Right atrium auricular region (tissue), 2 donors: ENCODE measurements at regions not wholly inside any gene's neighbourhood (a gene's known extent, or its start where the extent isn't known, plus 50 kb on each side); places are given as distances from the start of the nearest gene placed in this dataset.

ENCODE experiments used
- DNase-seq: peaks from one replicate; pipeline ENCODE4 v3.0.0-alpha.2; 2019; ENCODE audit warnings: low spot score
- H3K27ac ChIP-seq, 2 donors: fragments of 200-600 bp; sonication (generic); 1 replicate in 1 of 2; 2 replicates in 1 of 2; pipeline ENCODE4 v1.5.1; 2016 to 2019
- H3K27me3 ChIP-seq, 2 donors: fragments of 200-600 bp; sonication (generic); one replicate each; pipeline versions ENCODE4 v1.5.1 to v1.6.0; 2017 to 2019
- H3K36me3 ChIP-seq: fragments of 200-600 bp; sonication (generic); one replicate; pipeline ENCODE4 v1.5.1; 2016
- H3K4me1 ChIP-seq, 2 donors: fragments of 200-600 bp; sonication (generic); one replicate each; pipeline versions ENCODE4 v1.5.1 to v1.6.0; 2017 to 2019
- H3K4me3 ChIP-seq, 2 donors: fragments of 200-600 bp; sonication (generic); 1 replicate in 1 of 2; 2 replicates in 1 of 2; pipeline ENCODE4 v1.5.1; 2017 to 2019; ENCODE audit warnings: mild to moderate bottlenecking in 1 of 2, moderate library complexity in 1 of 2
- H3K9me3 ChIP-seq, 2 donors: fragments of 200-600 bp; sonication (generic); one replicate each; pipeline ENCODE4 v1.5.1; 2019
- TF ChIP-seq, protein P1 (sequence below), 2 donors: fragments of 200-600 bp; sonication (generic); IDR thresholded peaks; one replicate each; pipeline ENCODE4 v1.5.1; 2019; ENCODE audit warnings: antibody characterized with exemption in 2 of 2

DNA sequence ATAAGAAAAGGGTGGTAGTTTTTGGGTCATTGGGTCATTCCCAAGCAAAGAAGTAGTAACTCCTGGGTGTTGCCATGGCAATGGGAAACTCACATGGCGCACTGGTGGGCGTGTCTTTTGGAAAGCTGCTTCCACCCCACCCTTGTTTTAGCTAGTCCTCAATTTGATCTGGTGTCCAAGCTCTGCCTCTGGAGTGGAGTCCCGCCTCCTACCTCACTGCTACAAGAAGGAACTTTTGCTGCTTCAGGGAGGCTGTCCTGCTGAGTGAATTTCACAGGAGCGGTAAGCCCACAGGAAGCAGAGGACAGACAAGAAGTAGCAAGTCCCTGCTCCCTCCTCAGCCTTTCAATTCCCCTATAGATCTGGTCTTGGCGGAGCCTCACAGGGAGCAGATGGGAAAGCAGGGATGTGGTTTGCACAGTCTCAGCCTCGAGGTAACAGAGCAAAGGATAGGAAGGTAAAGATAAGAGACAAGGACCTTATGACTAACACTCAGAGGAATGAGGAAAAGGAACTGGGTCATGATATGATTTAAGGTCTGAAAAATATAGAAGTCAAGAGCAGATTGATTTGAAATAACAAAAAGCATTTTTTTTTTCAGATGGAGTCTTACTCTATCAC is 700.3 kb downstream of the TNS3 start:
- TF ChIP-seq, protein P1, sequence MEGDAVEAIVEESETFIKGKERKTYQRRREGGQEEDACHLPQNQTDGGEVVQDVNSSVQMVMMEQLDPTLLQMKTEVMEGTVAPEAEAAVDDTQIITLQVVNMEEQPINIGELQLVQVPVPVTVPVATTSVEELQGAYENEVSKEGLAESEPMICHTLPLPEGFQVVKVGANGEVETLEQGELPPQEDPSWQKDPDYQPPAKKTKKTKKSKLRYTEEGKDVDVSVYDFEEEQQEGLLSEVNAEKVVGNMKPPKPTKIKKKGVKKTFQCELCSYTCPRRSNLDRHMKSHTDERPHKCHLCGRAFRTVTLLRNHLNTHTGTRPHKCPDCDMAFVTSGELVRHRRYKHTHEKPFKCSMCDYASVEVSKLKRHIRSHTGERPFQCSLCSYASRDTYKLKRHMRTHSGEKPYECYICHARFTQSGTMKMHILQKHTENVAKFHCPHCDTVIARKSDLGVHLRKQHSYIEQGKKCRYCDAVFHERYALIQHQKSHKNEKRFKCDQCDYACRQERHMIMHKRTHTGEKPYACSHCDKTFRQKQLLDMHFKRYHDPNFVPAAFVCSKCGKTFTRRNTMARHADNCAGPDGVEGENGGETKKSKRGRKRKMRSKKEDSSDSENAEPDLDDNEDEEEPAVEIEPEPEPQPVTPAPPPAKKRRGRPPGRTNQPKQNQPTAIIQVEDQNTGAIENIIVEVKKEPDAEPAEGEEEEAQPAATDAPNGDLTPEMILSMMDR (IDR thresholded peaks at IDR 0.05), result no peak
- no peaks in the 10 kb centered on the region for H3K9me3 ChIP-seq
- DNase-seq, result no peak
- no peaks in the 10 kb centered on the region for H3K36me3 ChIP-seq
- H3K27ac ChIP-seq, result no peak overlapping the region
- no peaks in the 10 kb centered on the region for H3K27me3 ChIP-seq
- H3K4me3 ChIP-seq, result no peak overlapping the region
- no peaks in the 10 kb centered on the region for H3K4me1 ChIP-seq

DNA sequence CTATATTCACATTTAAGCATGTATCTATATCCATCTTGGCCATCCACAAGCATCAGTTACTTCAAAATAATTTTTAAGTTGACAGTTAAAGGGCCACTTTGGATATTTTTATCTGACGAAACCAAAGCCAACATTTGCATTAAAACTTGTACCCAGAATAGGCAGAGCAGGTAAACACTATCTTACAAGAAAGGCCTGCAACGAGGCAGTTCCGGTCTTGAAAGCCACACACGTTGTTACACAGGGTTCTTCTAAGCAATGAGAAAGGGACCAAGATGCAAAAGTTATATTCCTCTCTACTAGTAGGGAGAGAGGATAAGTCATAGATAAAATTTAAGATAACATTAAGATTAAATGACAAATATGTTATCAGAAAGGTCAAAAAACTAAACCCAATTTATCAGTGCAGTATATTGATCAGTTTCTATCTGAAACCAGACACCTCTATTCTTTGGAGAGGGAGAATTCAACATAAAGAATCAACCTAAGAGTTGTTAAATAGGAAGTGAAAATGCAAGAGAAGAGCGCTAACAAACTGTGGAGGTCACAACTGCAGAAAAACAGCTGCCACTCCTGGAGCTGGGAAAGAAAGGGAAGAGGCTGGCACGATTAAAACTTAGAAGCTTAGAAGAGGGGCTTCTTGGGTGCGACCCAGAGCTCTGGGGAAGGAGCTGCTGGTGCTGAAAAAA is 701.3 kb downstream of the TNS3 start:
- DNase-seq, result no peak

DNA sequence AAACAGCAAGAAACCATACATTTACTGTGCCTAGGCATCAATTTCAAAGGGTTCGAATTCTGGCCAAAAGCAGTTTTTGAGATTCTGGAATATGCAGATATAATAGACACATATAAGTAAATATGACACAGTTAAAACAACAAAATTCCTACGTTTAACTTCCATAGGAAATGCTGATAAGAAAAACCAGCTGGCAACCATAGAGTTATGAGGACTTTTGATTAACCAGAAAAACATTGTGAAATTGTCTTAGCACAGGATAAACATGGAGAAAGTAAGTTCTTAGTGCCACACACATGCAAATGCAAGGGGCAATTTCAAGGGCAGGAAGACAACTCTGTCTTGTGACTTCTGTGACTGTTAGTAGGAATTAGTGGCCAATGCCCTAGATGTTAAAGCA is 702.1 kb downstream of the TNS3 start:
- Histone ChIP-seq H3K4me3 (no peak overlapping the region), H3K27ac (no peak overlapping the region), H3K9me3 (no peaks in the 10 kb centered on the region), H3K36me3 (no peaks in the 10 kb centered on the region), H3K27me3 (no peaks in the 10 kb centered on the region), H3K4me1 (no peaks in the 10 kb centered on the region)
- TF ChIP-seq, protein P1 (IDR thresholded peaks at IDR 0.05), result no peak
- DNase-seq, result no peak

More for the DNA sequence above, 701.3 kb downstream of the TNS3 start:
- Histone ChIP-seq H3K27ac (no peak overlapping the region), H3K4me3 (no peak overlapping the region), H3K9me3 (no peaks in the 10 kb centered on the region), H3K27me3 (no peaks in the 10 kb centered on the region), H3K4me1 (no peaks in the 10 kb centered on the region), H3K36me3 (no peaks in the 10 kb centered on the region)
- TF ChIP-seq, protein P1 (IDR thresholded peaks at IDR 0.05), result no peak

DNA sequence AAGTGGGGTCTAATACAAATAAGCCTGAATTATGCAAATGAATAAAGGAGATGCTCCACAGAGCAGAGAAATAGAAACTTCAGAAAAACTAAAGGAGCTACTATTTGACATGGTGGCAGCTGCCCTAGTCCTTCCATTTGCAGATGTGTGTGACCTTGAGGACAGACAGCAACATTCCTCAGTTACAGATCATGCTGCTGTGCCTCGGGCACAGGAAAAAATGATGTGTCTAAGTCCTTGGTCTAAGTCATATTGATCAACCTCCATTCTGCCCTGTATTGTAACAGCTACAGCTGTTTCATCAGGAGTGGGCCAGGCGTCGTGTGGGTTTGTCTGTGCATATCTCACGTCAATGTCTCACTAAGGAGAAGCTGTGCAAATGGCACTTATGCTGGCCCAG is 710.4 kb downstream of the TNS3 start:
- Histone ChIP-seq H3K4me1 (no peaks in the 10 kb centered on the region), H3K27me3 (no peaks in the 10 kb centered on the region), H3K4me3 (no peak overlapping the region), H3K36me3 (no peaks in the 10 kb centered on the region), H3K9me3 (no peaks in the 10 kb centered on the region), H3K27ac (no peak overlapping the region)
- TF ChIP-seq, protein P1 (IDR thresholded peaks at IDR 0.05), result no peak
- no peak for DNase-seq

DNA sequence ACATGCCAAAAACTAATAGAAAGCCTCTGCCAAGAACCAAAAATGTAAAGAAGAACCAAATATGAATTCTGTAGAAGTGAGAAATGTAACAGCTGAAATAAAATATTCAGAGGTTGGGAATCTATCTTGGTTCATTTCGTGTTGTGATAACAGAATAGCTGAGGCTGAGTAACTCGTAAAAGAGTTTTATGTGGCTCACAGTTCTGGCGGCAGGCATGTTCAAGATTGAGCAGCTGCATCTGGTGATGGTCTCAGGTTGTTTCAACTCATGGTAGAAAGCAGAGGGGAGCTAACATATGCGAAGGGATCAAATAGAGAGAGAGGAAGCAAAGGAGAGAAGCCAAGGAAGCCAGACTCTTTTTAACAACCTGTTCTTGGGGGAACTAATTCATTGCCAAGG is 717.2 kb downstream of the TNS3 start:
- TF ChIP-seq, protein P1 (IDR thresholded peaks at IDR 0.05), result no peak
- Histone ChIP-seq H3K4me3 (no peak overlapping the region), H3K36me3 (no peaks in the 10 kb centered on the region), H3K4me1 (no peaks in the 10 kb centered on the region), H3K27me3 (no peaks in the 10 kb centered on the region), H3K9me3 (no peaks in the 10 kb centered on the region), H3K27ac (no peak overlapping the region)
- DNase-seq, result no peak
